ENCODE measurements at regions not wholly inside any gene's neighbourhood (a gene's known extent, or its start where the extent isn't known, plus 50 kb on each side); places are given as distances from the start of the nearest gene placed in this dataset.

DNA sequence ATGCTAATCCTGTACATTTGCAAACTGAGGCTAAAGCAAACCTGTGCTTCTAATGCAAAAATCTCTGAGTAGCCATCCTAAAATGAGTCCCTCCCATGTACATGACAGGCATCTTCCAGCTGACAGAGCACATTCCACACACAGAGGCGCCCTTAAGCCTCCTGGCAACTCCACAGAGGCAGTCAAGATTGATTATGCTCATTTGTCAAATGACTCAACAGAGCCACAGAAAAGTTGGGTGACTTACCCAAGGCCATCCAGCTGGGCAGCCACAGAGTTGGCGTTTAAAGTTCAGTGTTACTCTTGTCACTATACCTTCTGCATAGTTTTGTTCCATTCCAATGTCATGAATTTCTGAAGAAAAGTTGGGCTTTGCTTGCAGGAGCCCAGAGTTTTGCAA lies 394.6 kb upstream of the FGF13 start:
- H3K4me3 ChIP-seq (ENCODE audit: low read depth, low read length), result no peak overlapping the region
- no peak for TF ChIP-seq CTCF (IDR thresholded peaks at IDR 0.05; ENCODE audit: control insufficient read depth, extremely low read depth, insufficient read depth)
- no peak for DNase-seq (ENCODE audit: low read depth)

GRCh38 chrX:139094671-139095592 lies 383.4 kb upstream of the FGF13 start:
- no peak overlapping the region for H3K4me3 ChIP-seq (ENCODE audit: low read depth, low read length)
- no peak for TF ChIP-seq CTCF (IDR thresholded peaks at IDR 0.05; ENCODE audit: control insufficient read depth, extremely low read depth, insufficient read depth)
- no peak for DNase-seq (ENCODE audit: low read depth)

DNA sequence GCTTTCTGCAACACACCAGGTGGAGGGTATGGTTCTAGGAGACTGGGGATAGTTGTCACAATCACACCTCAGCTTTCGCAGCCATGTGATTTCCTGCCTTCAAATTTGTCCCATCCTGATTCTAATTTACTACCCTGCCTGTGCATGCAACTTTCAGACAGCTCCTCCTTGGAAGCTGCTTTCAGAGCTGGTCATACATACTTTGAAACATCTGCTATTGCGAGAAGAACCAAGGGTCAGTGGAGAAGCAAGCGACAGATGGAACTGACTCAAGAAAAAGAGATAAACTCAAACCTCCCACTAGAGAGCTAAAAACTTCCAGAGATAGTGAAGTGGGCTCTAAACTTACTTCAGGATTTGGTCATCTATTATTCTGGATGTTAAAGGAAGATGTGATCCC lies 381.7 kb upstream of the FGF13 start:
- no peak for DNase-seq (ENCODE audit: low read depth)
- H3K4me3 ChIP-seq (ENCODE audit: low read depth, low read length), result no peak overlapping the region
- TF ChIP-seq CTCF (IDR thresholded peaks at IDR 0.05; ENCODE audit: control insufficient read depth, extremely low read depth, insufficient read depth), result no peak

DNA sequence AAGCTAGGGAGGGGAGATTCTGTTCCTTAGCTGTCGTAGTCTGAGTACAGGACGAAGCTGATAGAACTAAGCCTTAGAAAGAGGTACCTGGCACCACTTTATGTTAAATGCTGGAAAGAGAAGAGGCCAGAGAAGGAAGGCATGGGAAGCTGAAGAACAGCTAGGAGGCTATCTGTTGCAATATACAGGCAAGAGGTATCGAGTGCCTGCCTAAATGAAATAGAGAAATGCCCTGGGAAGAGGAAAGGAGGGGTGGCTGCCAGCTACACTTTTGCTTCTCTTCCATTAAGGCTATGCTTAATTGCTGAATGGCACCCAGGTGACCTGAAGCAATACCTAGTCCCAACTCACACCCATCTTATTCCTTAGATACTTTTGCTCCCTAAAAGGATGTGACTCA lies 380.4 kb upstream of the FGF13 start:
- DNase-seq (ENCODE audit: low read depth), result no peak
- TF ChIP-seq CTCF (IDR thresholded peaks at IDR 0.05; ENCODE audit: control insufficient read depth, extremely low read depth, insufficient read depth), result no peak
- no peak overlapping the region for H3K4me3 ChIP-seq (ENCODE audit: low read depth, low read length)

DNA sequence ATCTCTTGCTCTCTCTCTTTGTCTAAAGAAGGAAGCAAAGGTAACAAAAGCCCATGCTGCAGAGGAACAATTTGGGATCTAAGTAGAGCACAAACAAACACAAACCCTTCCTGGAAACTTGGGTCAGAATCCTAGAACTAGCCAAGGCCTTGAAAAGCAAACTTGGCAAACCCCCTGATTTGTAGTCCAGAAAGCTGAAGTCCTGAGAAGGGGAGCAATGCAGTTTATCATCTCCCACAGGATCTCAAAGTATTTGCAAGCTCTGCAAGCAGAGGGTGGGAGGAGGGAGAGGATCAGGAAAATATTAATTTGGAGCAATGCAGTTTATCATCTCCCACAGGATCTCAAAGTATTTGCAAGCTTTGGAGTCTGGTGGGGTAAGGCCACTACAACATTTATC lies 379.5 kb upstream of the FGF13 start:
- TF ChIP-seq CTCF (IDR thresholded peaks at IDR 0.05; ENCODE audit: control insufficient read depth, extremely low read depth, insufficient read depth), result no peak
- no peak for DNase-seq (ENCODE audit: low read depth)
- no peak overlapping the region for H3K4me3 ChIP-seq (ENCODE audit: low read depth, low read length)

DNA sequence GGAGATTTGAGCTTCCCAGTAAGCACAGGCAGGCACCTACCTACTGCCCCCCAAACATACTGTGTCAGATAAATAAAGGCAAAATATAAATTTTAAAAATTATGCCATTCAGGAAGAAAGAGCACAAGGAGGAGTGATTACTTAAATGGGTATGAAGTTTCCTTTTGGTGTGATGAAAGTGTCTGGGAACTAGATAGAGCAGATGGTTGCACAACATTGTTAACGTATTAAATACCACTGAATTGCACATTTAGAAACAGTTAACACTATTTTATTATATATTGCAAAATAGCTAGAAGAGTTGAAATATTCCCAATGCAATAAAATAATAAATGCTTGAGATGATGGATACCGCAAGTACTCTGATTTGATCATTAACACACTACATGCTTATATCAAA lies 374.7 kb upstream of the FGF13 start:
- TF ChIP-seq CTCF (IDR thresholded peaks at IDR 0.05; ENCODE audit: control insufficient read depth, extremely low read depth, insufficient read depth), result no peak
- no peak overlapping the region for H3K4me3 ChIP-seq (ENCODE audit: low read depth, low read length)
- no peak for DNase-seq (ENCODE audit: low read depth)

- no peak overlapping the region for H3K4me3 ChIP-seq (ENCODE audit: low read depth, low read length)
- TF ChIP-seq CTCF (IDR thresholded peaks at IDR 0.05; ENCODE audit: control insufficient read depth, extremely low read depth, insufficient read depth), result no peak
- DNase-seq (ENCODE audit: low read depth), result no peak
Measured at GRCh38 chrX:139085404-139085803, 373.9 kb upstream of the FGF13 start.

Data from LNCaP clone FGC (cell line).